ENCODE measurements at regions not wholly inside any gene's neighbourhood (a gene's known extent, or its start where the extent isn't known, plus 50 kb on each side); places are given as distances from the start of the nearest gene placed in this dataset.

DNA sequence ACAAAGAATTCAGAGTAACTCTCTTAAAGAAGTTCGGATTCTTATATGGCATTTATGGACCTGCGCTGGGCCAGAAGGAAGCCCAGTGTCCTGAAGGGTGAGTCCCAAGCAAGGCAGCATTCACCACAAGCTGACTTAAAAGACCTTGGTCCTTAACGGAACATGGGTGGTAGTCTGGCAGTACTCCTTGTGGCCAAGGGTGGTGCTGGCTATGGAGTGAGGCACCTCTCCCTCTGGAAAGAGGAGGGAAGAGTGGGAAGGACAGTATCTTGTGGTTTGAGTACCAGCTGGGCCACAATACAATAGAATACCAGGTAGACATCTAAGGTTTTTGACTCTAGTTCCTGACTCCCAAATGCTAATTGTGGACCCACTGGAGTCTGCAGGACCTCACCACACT lies 425.7 kb upstream of the CYLC2 start:
- TF ChIP-seq, protein P1, sequence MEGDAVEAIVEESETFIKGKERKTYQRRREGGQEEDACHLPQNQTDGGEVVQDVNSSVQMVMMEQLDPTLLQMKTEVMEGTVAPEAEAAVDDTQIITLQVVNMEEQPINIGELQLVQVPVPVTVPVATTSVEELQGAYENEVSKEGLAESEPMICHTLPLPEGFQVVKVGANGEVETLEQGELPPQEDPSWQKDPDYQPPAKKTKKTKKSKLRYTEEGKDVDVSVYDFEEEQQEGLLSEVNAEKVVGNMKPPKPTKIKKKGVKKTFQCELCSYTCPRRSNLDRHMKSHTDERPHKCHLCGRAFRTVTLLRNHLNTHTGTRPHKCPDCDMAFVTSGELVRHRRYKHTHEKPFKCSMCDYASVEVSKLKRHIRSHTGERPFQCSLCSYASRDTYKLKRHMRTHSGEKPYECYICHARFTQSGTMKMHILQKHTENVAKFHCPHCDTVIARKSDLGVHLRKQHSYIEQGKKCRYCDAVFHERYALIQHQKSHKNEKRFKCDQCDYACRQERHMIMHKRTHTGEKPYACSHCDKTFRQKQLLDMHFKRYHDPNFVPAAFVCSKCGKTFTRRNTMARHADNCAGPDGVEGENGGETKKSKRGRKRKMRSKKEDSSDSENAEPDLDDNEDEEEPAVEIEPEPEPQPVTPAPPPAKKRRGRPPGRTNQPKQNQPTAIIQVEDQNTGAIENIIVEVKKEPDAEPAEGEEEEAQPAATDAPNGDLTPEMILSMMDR (IDR thresholded peaks at IDR 0.05; ENCODE audit: low read depth, low read length, missing input control) = no peak
- TF ChIP-seq EGR1 (IDR thresholded peaks at IDR 0.05; ENCODE audit: low read depth in 2 of 2) = no peak
- TF ChIP-seq, protein P2, sequence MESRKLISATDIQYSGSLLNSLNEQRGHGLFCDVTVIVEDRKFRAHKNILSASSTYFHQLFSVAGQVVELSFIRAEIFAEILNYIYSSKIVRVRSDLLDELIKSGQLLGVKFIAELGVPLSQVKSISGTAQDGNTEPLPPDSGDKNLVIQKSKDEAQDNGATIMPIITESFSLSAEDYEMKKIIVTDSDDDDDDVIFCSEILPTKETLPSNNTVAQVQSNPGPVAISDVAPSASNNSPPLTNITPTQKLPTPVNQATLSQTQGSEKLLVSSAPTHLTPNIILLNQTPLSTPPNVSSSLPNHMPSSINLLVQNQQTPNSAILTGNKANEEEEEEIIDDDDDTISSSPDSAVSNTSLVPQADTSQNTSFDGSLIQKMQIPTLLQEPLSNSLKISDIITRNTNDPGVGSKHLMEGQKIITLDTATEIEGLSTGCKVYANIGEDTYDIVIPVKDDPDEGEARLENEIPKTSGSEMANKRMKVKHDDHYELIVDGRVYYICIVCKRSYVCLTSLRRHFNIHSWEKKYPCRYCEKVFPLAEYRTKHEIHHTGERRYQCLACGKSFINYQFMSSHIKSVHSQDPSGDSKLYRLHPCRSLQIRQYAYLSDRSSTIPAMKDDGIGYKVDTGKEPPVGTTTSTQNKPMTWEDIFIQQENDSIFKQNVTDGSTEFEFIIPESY (IDR thresholded peaks at IDR 0.05) = no peak
- TF ChIP-seq YY1 (IDR thresholded peaks at IDR 0.05) = no peak
- no peak for TF ChIP-seq HNF4A (conservative IDR thresholded peaks at IDR 0.05)
- no peak for TF ChIP-seq TAF1 (conservative IDR thresholded peaks at IDR 0.05)
- no peak for TF ChIP-seq RAD21 (IDR thresholded peaks at IDR 0.05)
- TF ChIP-seq, protein P3, sequence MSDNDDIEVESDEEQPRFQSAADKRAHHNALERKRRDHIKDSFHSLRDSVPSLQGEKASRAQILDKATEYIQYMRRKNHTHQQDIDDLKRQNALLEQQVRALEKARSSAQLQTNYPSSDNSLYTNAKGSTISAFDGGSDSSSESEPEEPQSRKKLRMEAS (IDR thresholded peaks at IDR 0.05) = no peak
- no peak for TF ChIP-seq GABPA (IDR thresholded peaks at IDR 0.05 in 1 of 2, conservative IDR thresholded peaks at IDR 0.05 in 1 of 2)

Data from liver (tissue), 3 donors.